Erythroblast (primary cell): ENCODE measurements at regions not wholly inside any gene's neighbourhood (a gene's known extent, or its start where the extent isn't known, plus 50 kb on each side); places are given as distances from the start of the nearest gene placed in this dataset.

Source experiments
- GATA1 ChIP-seq: IDR thresholded peaks from 2 replicates; pipeline ENCODE4 v1.6.1; 2011; ENCODE audit warnings: low read depth, mild to moderate bottlenecking, control low read depth, low read length, moderate library complexity
- POLR2A ChIP-seq: IDR thresholded peaks from 2 replicates; pipeline ENCODE4 v1.6.1; 2011; ENCODE audit warnings: mild to moderate bottlenecking, low read length

- TF ChIP-seq GATA1 (no peak), POLR2A (no peak)
These were observed 175.8 kb upstream of the SALL4 start for GRCh38 chr20:51978070-51978501.
